Gastroesophageal sphincter (tissue), 2 donors: ENCODE measurements at regions not wholly inside any gene's neighbourhood (a gene's known extent, or its start where the extent isn't known, plus 50 kb on each side); places are given as distances from the start of the nearest gene placed in this dataset.

Experiments used
- EP300 ChIP-seq: sonication (generic); formaldehyde crosslinking; IDR thresholded peaks from one replicate; pipeline ENCODE4 v1.6.1; 2017; ENCODE audit warnings: antibody characterized with exemption, mild to moderate bottlenecking
- POLR2A ChIP-seq, 2 donors: fragments of 450-650 bp; IDR thresholded peaks; one replicate each; pipeline ENCODE4 v1.6.1; 2017; ENCODE audit warnings: antibody characterized with exemption in 2 of 2, mild to moderate bottlenecking in 2 of 2, moderate library complexity in 1 of 2

DNA sequence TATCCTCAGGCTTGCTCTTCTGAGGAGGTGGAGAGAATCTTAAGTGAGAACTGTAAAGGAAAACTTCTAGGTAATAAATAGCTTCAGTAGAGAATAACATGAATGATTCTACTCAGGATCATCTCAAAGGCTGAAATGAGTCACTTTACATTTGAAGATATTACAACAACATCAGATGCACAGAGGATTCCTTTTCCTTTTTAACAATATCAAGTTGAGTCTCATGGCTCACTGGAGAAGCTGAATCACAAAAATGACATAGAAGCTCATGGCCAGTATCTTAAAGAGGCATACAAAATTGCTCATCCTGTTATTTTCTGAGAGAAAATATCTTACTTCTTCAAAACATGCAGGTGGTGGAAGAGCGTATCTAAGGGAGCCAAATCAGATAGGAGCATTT is 72.5 kb upstream of the EMCN start:
- TF ChIP-seq POLR2A (IDR thresholded peaks at IDR 0.05) (no peak), EP300 (no peak)
